ACHN (cell line): ENCODE measurements at regions not wholly inside any gene's neighbourhood (a gene's known extent, or its start where the extent isn't known, plus 50 kb on each side); places are given as distances from the start of the nearest gene placed in this dataset.

Source experiments
- DNase-seq: peaks from one replicate; pipeline ENCODE4 v3.0.0-alpha.2; 2015
- in situ Hi-C: cut with HindIII; loops from 2 replicates; pipeline ENCODE4 v1.10.0; 2017; ENCODE audit warnings: low sequenced_read_pairs, low pct_ligation_motif_present, low pct_unique_long_range_greater_than_20kb

GRCh38 chr10:8463853-8464252 lies 409.4 kb downstream of the GATA3 start:
- in situ Hi-C loops: no loop called here
- DNase-seq: no peak

GRCh38 chr10:8468477-8468876 lies 414.0 kb downstream of the GATA3 start:
- in situ Hi-C loops: no loop called here
- no peak for DNase-seq

- in situ Hi-C loops: no loop called here
- DNase-seq: no peak
Measured at GRCh38 chr10:8473205-8473604, 418.7 kb downstream of the GATA3 start.

- in situ Hi-C loops: no loop called here
- no peak for DNase-seq
Measured at GRCh38 chr10:8477300-8477699, 422.8 kb downstream of the GATA3 start.

- in situ Hi-C loops: no loop called here
- DNase-seq: no peak
Measured at GRCh38 chr10:8481718-8482504, 427.4 kb downstream of the GATA3 start.

GRCh38 chr10:8485032-8485431 lies 430.5 kb downstream of the GATA3 start:
- in situ Hi-C loops: no loop called here
- no peak for DNase-seq

- in situ Hi-C loops: no loop called here
- DNase-seq: no peak
Measured at GRCh38 chr10:8487346-8487745, 432.9 kb downstream of the GATA3 start.

GRCh38 chr10:8489232-8489631 lies 434.7 kb downstream of the GATA3 start:
- DNase-seq: no peak
- in situ Hi-C loops: no loop called here

GRCh38 chr10:8489823-8490222 lies 435.3 kb downstream of the GATA3 start:
- in situ Hi-C loops: no loop called here
- DNase-seq: no peak

GRCh38 chr10:8498290-8498689 lies 443.8 kb downstream of the GATA3 start:
- DNase-seq: no peak
- in situ Hi-C loops: no loop called here

- no peak for DNase-seq
- in situ Hi-C loops: no loop called here
Measured at GRCh38 chr10:8498881-8499280, 444.4 kb downstream of the GATA3 start.

- DNase-seq: no peak
- in situ Hi-C loops: no loop called here
Measured at GRCh38 chr10:8499312-8499711, 444.8 kb downstream of the GATA3 start.

GRCh38 chr10:8499752-8500390 lies 445.4 kb downstream of the GATA3 start:
- no peak for DNase-seq
- in situ Hi-C loops: no loop called here

- DNase-seq: no peak
- in situ Hi-C loops: no loop called here
Measured at GRCh38 chr10:8502573-8502972, 448.1 kb downstream of the GATA3 start.

GRCh38 chr10:8504499-8504898 lies 450.0 kb downstream of the GATA3 start:
- in situ Hi-C loops: no loop called here
- no peak for DNase-seq

GRCh38 chr10:8507156-8507555 lies 452.7 kb downstream of the GATA3 start:
- in situ Hi-C loops: no loop called here
- no peak for DNase-seq

- in situ Hi-C loops: no loop called here
- no peak for DNase-seq
Measured at GRCh38 chr10:8508882-8509281, 454.4 kb downstream of the GATA3 start.

GRCh38 chr10:8510471-8510870 lies 456.0 kb downstream of the GATA3 start:
- in situ Hi-C loops: no loop called here
- no peak for DNase-seq

GRCh38 chr10:8511026-8511425 lies 456.5 kb downstream of the GATA3 start:
- in situ Hi-C loops: no loop called here
- DNase-seq: no peak
